HEK293 (cell line): ENCODE measurements at regions not wholly inside any gene's neighbourhood (a gene's known extent, or its start where the extent isn't known, plus 50 kb on each side); places are given as distances from the start of the nearest gene placed in this dataset.

ENCODE experiments used
- CTCF ChIA-PET: fragments of 350-600 bp; formaldehyde crosslinking; extraction: SDS; loops from one replicate; lab custom pipeline; 2021; ENCODE audit warnings: antibody characterized with exemption; lab: Yijun Ruan, JAX
- POLR2A ChIA-PET: fragments of 300-600 bp; formaldehyde crosslinking; extraction: SDS; loops from one replicate; lab custom pipeline; 2020; ENCODE audit warnings: antibody characterized with exemption, inconsistent platforms; lab: Yijun Ruan, JAX
- H3K27ac ChIP-seq: fragments of 200-500 bp; sonication (Bioruptor generic); 2 replicates; pipeline ENCODE4 v1.5.1; 2014; ENCODE audit warnings: low read depth, low read length, control low read depth, inconsistent platforms; ENCODE audit errors: extremely low read depth
- H3K36me3 ChIP-seq, 2 experiments: fragments of 200-500 bp in 1 of 2; sonication (Bioruptor generic) in 1 of 2; 1 replicate in 1 of 2; 2 replicates in 1 of 2; pipeline ENCODE4 v1.5.1; 2014 to 2017; ENCODE audit warnings: inconsistent platforms in 2 of 2, low read length in 2 of 2; ENCODE audit not compliant: control insufficient read depth in 2 of 2, insufficient read depth in 1 of 2
- H3K4me1 ChIP-seq: fragments of 200-500 bp; sonication (Bioruptor generic); 2 replicates; pipeline ENCODE4 v1.5.1; 2014; ENCODE audit warnings: mild to moderate bottlenecking, low read length, inconsistent platforms; ENCODE audit not compliant: control insufficient read depth, insufficient read depth
- H3K4me3 ChIP-seq: 2 replicates; pipeline ENCODE4 v1.5.1; 2011; ENCODE audit warnings: low read depth, mild to moderate bottlenecking, control low read depth, low read length, moderate library complexity
- H3K9me3 ChIP-seq: fragments of 200-500 bp; sonication (Bioruptor generic); 2 replicates; pipeline ENCODE4 v1.5.1; 2014; ENCODE audit warnings: low read depth, low read length, inconsistent platforms; ENCODE audit not compliant: control insufficient read depth, insufficient read depth
- SCRT2 ChIP-seq: fragments of 450-650 bp; formaldehyde crosslinking; IDR thresholded peaks from 2 replicates; pipeline ENCODE4 v1.5.1; 2016; ENCODE audit warnings: missing biosample characterization, missing genetic modification characterization
- SP7 ChIP-seq: fragments of 450-650 bp; formaldehyde crosslinking; IDR thresholded peaks from 2 replicates; pipeline ENCODE4 v1.5.1; 2016; ENCODE audit warnings: missing biosample characterization, missing genetic modification characterization
- ZBTB17 ChIP-seq: fragments of 450-650 bp; formaldehyde crosslinking; IDR thresholded peaks from 2 replicates; pipeline ENCODE4 v1.5.1; 2016; ENCODE audit warnings: missing biosample characterization, missing genetic modification characterization
- ZNF133 ChIP-seq: fragments of 450-650 bp; formaldehyde crosslinking; IDR thresholded peaks from 2 replicates; pipeline ENCODE4 v1.5.1; 2016; ENCODE audit warnings: missing biosample characterization, missing genetic modification characterization
- ZNF157 ChIP-seq: fragments of 450-650 bp; formaldehyde crosslinking; IDR thresholded peaks from 2 replicates; pipeline ENCODE4 v1.5.1; 2016; ENCODE audit warnings: missing biosample characterization, missing genetic modification characterization
- ZNF174 ChIP-seq: fragments of 450-650 bp; formaldehyde crosslinking; IDR thresholded peaks from 2 replicates; pipeline ENCODE4 v1.5.0; 2017; ENCODE audit warnings: missing biosample characterization, mild to moderate bottlenecking, missing genetic modification characterization
- ZNF2 ChIP-seq: fragments of 450-650 bp; formaldehyde crosslinking; IDR thresholded peaks from 2 replicates; pipeline ENCODE4 v1.5.1; 2016; ENCODE audit warnings: missing biosample characterization, missing genetic modification characterization
- ZNF571 ChIP-seq: fragments of 450-650 bp; formaldehyde crosslinking; IDR thresholded peaks from 2 replicates; pipeline ENCODE4 v1.5.0; 2017; ENCODE audit warnings: missing biosample characterization, missing genetic modification characterization
- ZNF596 ChIP-seq: fragments of 450-650 bp; IDR thresholded peaks from 2 replicates; pipeline ENCODE4 v1.5.0; 2018; ENCODE audit warnings: missing biosample characterization, mild to moderate bottlenecking, missing genetic modification characterization, moderate library complexity
- ZNF600 ChIP-seq: fragments of 450-650 bp; formaldehyde crosslinking; IDR thresholded peaks from 2 replicates; pipeline ENCODE4 v1.5.1; 2016; ENCODE audit warnings: missing biosample characterization, missing genetic modification characterization
- ZNF621 ChIP-seq: fragments of 450-650 bp; formaldehyde crosslinking; IDR thresholded peaks from 2 replicates; pipeline ENCODE4 v1.5.1; 2017; ENCODE audit warnings: missing biosample characterization, missing genetic modification characterization
- ZNF654 ChIP-seq: fragments of 450-650 bp; formaldehyde crosslinking; IDR thresholded peaks from 2 replicates; pipeline ENCODE4 v1.5.1; 2016; ENCODE audit warnings: low read depth, missing biosample characterization, missing genetic modification characterization
- ZNF747 ChIP-seq: fragments of 450-650 bp; formaldehyde crosslinking; IDR thresholded peaks from 2 replicates; pipeline ENCODE4 v1.5.1; 2016; ENCODE audit warnings: missing biosample characterization, missing genetic modification characterization
- ZNF76 ChIP-seq: fragments of 450-650 bp; formaldehyde crosslinking; IDR thresholded peaks from 2 replicates; pipeline ENCODE4; 2016; ENCODE audit warnings: low read depth, missing biosample characterization, missing genetic modification characterization, borderline replicate concordance
- TF ChIP-seq, protein P1 (sequence below): fragments of 450-650 bp; formaldehyde crosslinking; IDR thresholded peaks from 2 replicates; pipeline ENCODE4 v1.5.1; 2016; ENCODE audit warnings: missing biosample characterization, missing genetic modification characterization, borderline replicate concordance
- TF ChIP-seq, protein P2 (sequence below): fragments of 450-650 bp; formaldehyde crosslinking; IDR thresholded peaks from 2 replicates; pipeline ENCODE4 v1.5.1; 2016; ENCODE audit warnings: missing biosample characterization, missing genetic modification characterization
- TF ChIP-seq, protein P3 (sequence below): fragments of 450-650 bp; formaldehyde crosslinking; IDR thresholded peaks from 2 replicates; pipeline ENCODE4 v1.5.1; 2017; ENCODE audit warnings: missing biosample characterization, missing genetic modification characterization
- TF ChIP-seq, protein P4 (sequence below): fragments of 450-650 bp; formaldehyde crosslinking; IDR thresholded peaks from 2 replicates; pipeline ENCODE4 v1.5.1; 2017; ENCODE audit warnings: missing biosample characterization, missing genetic modification characterization
- TF ChIP-seq, protein P5 (sequence below): fragments of 450-650 bp; formaldehyde crosslinking; IDR thresholded peaks from 2 replicates; pipeline ENCODE4 v1.5.1; 2016; ENCODE audit warnings: missing biosample characterization, missing genetic modification characterization

DNA sequence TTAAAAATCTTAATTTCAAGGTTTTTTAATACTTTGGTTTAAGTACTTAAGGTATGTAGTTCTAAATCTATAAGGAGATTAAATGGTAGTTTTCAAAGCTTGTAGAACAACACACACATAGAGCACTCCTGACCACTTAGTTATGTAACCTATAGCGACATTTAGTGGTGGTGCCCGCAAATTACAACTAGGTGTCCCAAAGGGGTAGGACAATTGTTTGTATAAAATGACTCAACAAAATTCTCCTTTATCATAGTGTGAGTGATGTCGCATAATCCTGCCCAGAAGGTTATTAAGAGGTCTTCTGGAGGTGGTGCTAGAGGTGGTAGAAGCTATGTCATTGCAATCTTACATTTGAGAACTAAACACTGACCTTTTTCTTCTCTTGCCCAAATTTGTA is 373.0 kb upstream of the RASGEF1B start:
- H3K36me3 ChIP-seq = no peaks in the 10 kb centered on the region
- H3K4me1 ChIP-seq = no peaks in the 10 kb centered on the region
- no peak overlapping the region for H3K4me3 ChIP-seq
- ChIA-PET POLR2A (interaction anchor here (1.3 kb wide), 1 partner anchor 373 kb away, joined by 4 read pairs; the partner anchor contains the start of gene RASGEF1B), CTCF (interaction anchor here (0.5 to 3.2 kb wide), 16 partner anchors 11 to 716 kb away, joined by 3 to 25 read pairs (median 4); no protein-coding TSS in a partner anchor)
- TF ChIP-seq ZNF2 (tag by site-specific recombination) (0 out of 2 replicates have a peak, but pooled peaks have one; percentile 24), ZNF600 (tag by site-specific recombination) (no peak), ZNF654 (peak; percentile 71), ZNF174 (tag by site-specific recombination) (no peak)
- TF ChIP-seq, protein P1, sequence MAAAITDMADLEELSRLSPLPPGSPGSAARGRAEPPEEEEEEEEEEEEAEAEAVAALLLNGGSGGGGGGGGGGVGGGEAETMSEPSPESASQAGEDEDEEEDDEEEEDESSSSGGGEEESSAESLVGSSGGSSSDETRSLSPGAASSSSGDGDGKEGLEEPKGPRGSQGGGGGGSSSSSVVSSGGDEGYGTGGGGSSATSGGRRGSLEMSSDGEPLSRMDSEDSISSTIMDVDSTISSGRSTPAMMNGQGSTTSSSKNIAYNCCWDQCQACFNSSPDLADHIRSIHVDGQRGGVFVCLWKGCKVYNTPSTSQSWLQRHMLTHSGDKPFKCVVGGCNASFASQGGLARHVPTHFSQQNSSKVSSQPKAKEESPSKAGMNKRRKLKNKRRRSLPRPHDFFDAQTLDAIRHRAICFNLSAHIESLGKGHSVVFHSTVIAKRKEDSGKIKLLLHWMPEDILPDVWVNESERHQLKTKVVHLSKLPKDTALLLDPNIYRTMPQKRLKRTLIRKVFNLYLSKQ (tag by site-specific recombination) = no peak
- TF ChIP-seq, protein P2, sequence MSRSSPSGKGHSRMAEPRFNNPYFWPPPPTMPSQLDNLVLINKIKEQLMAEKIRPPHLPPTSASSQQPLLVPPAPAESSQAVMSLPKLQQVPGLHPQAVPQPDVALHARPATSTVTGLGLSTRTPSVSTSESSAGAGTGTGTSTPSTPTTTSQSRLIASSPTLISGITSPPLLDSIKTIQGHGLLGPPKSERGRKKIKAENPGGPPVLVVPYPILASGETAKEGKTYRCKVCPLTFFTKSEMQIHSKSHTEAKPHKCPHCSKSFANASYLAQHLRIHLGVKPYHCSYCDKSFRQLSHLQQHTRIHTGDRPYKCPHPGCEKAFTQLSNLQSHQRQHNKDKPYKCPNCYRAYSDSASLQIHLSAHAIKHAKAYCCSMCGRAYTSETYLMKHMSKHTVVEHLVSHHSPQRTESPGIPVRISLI (tag by site-specific recombination) = no peak
- no peak overlapping the region for H3K27ac ChIP-seq
- H3K9me3 ChIP-seq = no peaks in the 10 kb centered on the region

DNA sequence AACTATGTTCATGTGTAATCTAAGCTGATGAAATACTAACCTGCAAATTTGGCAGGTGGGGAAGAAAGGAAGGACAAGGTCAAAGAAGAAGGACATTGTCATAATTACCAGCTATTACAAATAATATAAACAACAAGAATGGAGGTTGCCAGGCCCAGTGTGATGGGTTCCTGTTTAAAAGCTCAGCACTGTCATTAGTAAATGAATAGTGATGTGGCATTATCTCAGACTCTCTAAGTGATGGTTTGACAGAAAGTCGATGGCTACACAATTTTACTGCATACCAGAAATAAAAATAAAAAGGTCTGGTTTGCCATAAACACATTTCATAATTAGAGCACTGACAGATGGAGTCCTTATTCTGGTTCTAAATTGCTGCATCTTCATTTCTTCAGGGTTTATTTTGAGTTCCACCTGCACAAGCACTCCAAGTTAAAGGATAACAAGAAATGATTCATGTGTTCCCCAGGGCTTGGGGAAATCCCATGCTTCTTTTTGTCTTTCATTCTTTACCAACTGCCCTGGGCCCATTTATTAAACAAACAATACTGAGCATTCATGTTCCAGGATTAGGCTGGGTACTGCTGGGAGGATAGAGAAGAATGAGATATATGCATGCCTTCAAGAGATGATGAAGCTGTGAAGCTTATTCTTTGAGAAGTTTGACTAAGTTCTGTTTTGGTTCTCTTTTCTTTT is 367.8 kb upstream of the RASGEF1B start:
- H3K4me1 ChIP-seq = no peaks in the 10 kb centered on the region
- no peaks in the 10 kb centered on the region for H3K36me3 ChIP-seq
- TF ChIP-seq ZBTB17 = no peak
- TF ChIP-seq SP7 = 0 out of 2 replicates have a peak, but pooled peaks have one; percentile 49
- TF ChIP-seq, all 188 proteins: peak for 1
- CTCF ChIA-PET = interaction anchor here (0.6 to 0.8 kb wide), 2 partner anchors 18 to 786 kb away, joined by 3 to 4 read pairs; no protein-coding TSS in a partner anchor
- Histone ChIP-seq H3K27ac (no peak overlapping the region), H3K9me3 (no peaks in the 10 kb centered on the region), H3K4me3 (no peak overlapping the region)
- POLR2A ChIA-PET = no interaction called here

DNA sequence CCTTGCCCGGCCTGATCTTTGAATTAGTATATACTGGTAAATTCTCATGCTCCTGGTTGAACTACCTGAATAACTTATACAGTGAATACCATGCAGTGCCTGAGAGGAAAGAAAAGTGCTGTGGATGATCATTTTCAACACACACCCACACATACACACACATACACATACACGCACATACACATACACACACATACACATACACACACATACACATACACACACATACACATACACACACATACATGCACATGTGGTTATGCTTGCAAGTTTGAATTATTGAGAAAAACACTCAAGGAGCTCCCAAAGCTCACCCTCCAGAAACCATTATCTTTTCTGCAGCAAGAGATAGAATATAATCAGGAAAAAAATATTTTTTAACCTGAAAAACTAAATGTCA is 366.9 kb upstream of the RASGEF1B start:
- Histone ChIP-seq H3K4me1 (no peaks in the 10 kb centered on the region), H3K36me3 (no peaks in the 10 kb centered on the region), H3K27ac (no peak overlapping the region), H3K9me3 (no peaks in the 10 kb centered on the region)
- ChIA-PET POLR2A (no interaction called here), CTCF (no interaction called here)
- no peak for TF ChIP-seq ZNF133 (tag by site-specific recombination)
- TF ChIP-seq, protein P3, sequence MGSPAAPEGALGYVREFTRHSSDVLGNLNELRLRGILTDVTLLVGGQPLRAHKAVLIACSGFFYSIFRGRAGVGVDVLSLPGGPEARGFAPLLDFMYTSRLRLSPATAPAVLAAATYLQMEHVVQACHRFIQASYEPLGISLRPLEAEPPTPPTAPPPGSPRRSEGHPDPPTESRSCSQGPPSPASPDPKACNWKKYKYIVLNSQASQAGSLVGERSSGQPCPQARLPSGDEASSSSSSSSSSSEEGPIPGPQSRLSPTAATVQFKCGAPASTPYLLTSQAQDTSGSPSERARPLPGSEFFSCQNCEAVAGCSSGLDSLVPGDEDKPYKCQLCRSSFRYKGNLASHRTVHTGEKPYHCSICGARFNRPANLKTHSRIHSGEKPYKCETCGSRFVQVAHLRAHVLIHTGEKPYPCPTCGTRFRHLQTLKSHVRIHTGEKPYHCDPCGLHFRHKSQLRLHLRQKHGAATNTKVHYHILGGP (tag by site-specific recombination) = no peak
- TF ChIP-seq, protein P4, sequence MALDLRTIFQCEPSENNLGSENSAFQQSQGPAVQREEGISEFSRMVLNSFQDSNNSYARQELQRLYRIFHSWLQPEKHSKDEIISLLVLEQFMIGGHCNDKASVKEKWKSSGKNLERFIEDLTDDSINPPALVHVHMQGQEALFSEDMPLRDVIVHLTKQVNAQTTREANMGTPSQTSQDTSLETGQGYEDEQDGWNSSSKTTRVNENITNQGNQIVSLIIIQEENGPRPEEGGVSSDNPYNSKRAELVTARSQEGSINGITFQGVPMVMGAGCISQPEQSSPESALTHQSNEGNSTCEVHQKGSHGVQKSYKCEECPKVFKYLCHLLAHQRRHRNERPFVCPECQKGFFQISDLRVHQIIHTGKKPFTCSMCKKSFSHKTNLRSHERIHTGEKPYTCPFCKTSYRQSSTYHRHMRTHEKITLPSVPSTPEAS (tag by site-specific recombination) = peak; percentile 92
- TF ChIP-seq, all 188 proteins: peak for 1
- H3K4me3 ChIP-seq = no peak overlapping the region

DNA sequence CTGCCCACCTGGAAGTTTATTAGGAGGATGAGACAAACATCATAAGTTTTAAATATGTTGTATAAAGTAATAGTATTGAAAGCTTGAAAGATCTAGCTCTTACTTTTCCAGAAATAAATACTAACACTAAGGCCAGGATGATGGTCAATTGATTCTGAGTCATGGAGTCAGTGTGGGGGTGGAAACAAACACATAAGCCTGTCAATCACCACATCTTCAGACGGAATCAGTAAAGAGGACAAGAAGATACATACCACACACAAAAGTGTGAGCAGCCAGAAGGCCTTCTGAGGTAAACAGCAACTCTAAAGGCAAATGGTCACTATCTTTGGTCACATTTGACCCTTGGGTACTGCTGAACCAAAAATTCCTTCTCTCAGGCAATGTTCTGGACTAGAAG is 365.0 kb upstream of the RASGEF1B start:
- POLR2A ChIA-PET = no interaction called here
- CTCF ChIA-PET = interaction anchor here (1.5 kb wide), 1 partner anchor 10 kb away, joined by 4 read pairs; no protein-coding TSS in a partner anchor
- Histone ChIP-seq H3K4me3 (no peak overlapping the region), H3K4me1 (no peaks in the 10 kb centered on the region), H3K9me3 (no peaks in the 10 kb centered on the region), H3K27ac (no peak overlapping the region), H3K36me3 (no peaks in the 10 kb centered on the region)
- TF ChIP-seq, protein P4 (tag by site-specific recombination) = no peak
- TF ChIP-seq, protein P5, sequence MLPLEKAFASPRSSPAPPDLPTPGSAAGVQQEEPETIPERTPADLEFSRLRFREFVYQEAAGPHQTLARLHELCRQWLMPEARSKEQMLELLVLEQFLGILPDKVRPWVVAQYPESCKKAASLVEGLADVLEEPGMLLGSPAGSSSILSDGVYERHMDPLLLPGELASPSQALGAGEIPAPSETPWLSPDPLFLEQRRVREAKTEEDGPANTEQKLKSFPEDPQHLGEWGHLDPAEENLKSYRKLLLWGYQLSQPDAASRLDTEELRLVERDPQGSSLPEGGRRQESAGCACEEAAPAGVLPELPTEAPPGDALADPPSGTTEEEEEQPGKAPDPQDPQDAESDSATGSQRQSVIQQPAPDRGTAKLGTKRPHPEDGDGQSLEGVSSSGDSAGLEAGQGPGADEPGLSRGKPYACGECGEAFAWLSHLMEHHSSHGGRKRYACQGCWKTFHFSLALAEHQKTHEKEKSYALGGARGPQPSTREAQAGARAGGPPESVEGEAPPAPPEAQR = no peak
- no peak for TF ChIP-seq ZNF571
- TF ChIP-seq ZNF76 (tag by site-specific recombination) = no peak
- TF ChIP-seq ZNF621 (tag by site-specific recombination) = no peak
- no peak for TF ChIP-seq SCRT2
- no peak for TF ChIP-seq ZNF157 (tag by site-specific recombination)
- TF ChIP-seq ZNF2 (tag by site-specific recombination) = no peak
- TF ChIP-seq ZNF747 = no peak
- TF ChIP-seq ZNF596 = no peak
